Gastroesophageal sphincter (tissue), 3 donors: ENCODE measurements at regions not wholly inside any gene's neighbourhood (a gene's known extent, or its start where the extent isn't known, plus 50 kb on each side); places are given as distances from the start of the nearest gene placed in this dataset.

Experiments
- CTCF ChIP-seq, 4 experiments: fragments of 200-600 bp in 2 of 4; fragments of 450-650 bp in 2 of 4; sonication (generic) in 1 of 4; IDR thresholded peaks; one replicate each; pipeline ENCODE4 v1.5.1; 2017 to 2019; ENCODE audit warnings: antibody characterized with exemption in 4 of 4, mild to moderate bottlenecking in 2 of 4, moderate library complexity in 2 of 4
- EP300 ChIP-seq: sonication (generic); formaldehyde crosslinking; IDR thresholded peaks from one replicate; pipeline ENCODE4 v1.6.1; 2017; ENCODE audit warnings: antibody characterized with exemption, mild to moderate bottlenecking
- POLR2A ChIP-seq, 2 donors: fragments of 450-650 bp; IDR thresholded peaks; one replicate each; pipeline ENCODE4 v1.6.1; 2017; ENCODE audit warnings: antibody characterized with exemption in 2 of 2, mild to moderate bottlenecking in 2 of 2, moderate library complexity in 1 of 2
- POLR2AphosphoS5 ChIP-seq: sonication (generic); formaldehyde crosslinking; IDR thresholded peaks from one replicate; pipeline ENCODE4 v1.6.1; 2017; ENCODE audit warnings: antibody characterized with exemption

DNA sequence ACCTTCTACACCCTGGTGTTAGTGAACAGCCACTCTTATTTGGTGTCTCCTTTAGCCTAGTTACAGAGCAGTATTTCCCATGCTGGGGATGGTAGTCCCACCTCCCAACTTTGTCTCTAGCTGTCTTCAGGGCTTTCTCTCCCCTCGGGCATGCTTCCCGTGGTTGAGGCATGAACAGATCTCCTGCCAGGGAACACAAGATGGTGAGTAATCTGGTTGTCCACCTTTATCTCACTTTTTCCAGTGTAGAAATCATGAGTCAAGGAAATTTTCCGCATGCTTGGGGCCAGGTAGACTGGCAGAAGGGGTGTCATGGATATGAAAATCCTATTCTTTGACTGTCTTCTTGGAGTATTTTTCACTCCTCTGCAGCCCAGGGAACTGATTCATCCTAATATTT, 532.9 kb downstream of the ANXA1 start:
- TF ChIP-seq CTCF (IDR thresholded peaks at IDR 0.05) (no peak), EP300 (no peak), POLR2A (IDR thresholded peaks at IDR 0.05) (no peak), POLR2AphosphoS5 (no peak)
